ENCODE measurements at regions not wholly inside any gene's neighbourhood (a gene's known extent, or its start where the extent isn't known, plus 50 kb on each side); places are given as distances from the start of the nearest gene placed in this dataset.

- TF ChIP-seq EZH2 (IDR thresholded peaks at IDR 0.05; ENCODE audit: insufficient read depth, poor library complexity, severe bottlenecking) (no peak), EZH2phosphoT487 (IDR thresholded peaks at IDR 0.05; ENCODE audit: insufficient read depth, low read depth) (no peak)
Observed at GRCh38 chr18:46242183-46242582, 138.0 kb downstream of the HAUS1 start.
